ENCODE measurements at regions not wholly inside any gene's neighbourhood (a gene's known extent, or its start where the extent isn't known, plus 50 kb on each side); places are given as distances from the start of the nearest gene placed in this dataset.
"Not testable (repeated sequence)": the region's sequence is repeated elsewhere in the genome, so short reads cannot be mapped to it uniquely, and the experiment has no call there.

GRCh38 chr5:101717721-101718120 lies 578.4 kb downstream of the SLCO4C1 start:
- no peaks in the 10 kb centered on the region for H3K79me2 ChIP-seq
- no peak for TF ChIP-seq CTCF (IDR thresholded peaks at IDR 0.05)

GRCh38 chr5:101716941-101717340 lies 579.1 kb downstream of the SLCO4C1 start:
- no peaks in the 10 kb centered on the region for H3K4me1 ChIP-seq
- no peaks in the 10 kb centered on the region for H3K79me2 ChIP-seq
- no peaks in the 10 kb centered on the region for H3K27me3 ChIP-seq (ENCODE audit: control insufficient read depth, insufficient read depth, low read length)
- no peak overlapping the region for H2AFZ ChIP-seq
- H3K4me3 ChIP-seq (ENCODE audit: low read depth, low read length), result no peak overlapping the region
- H3K36me3 ChIP-seq (ENCODE audit: control insufficient read depth, insufficient read depth, low read length), result no peaks in the 10 kb centered on the region
- H3K4me2 ChIP-seq (ENCODE audit: low read length), result no peak overlapping the region
- no peak overlapping the region for H3K27ac ChIP-seq
- no peak for TF ChIP-seq CTCF (IDR thresholded peaks at IDR 0.05)
- H3K9me3 ChIP-seq (ENCODE audit: control insufficient read depth, low read length), result no peaks in the 10 kb centered on the region
- H3K9ac ChIP-seq, result no peak overlapping the region

More at GRCh38 chr5:101717721-101718120, 578.4 kb downstream of the SLCO4C1 start:
- Histone ChIP-seq H3K4me2 (ENCODE audit: low read length) (no peak overlapping the region), H3K27ac (no peak overlapping the region), H3K4me3 (ENCODE audit: low read depth, low read length) (no peak overlapping the region), H2AFZ (no peak overlapping the region), H3K36me3 (ENCODE audit: control insufficient read depth, insufficient read depth, low read length) (no peaks in the 10 kb centered on the region), H3K9ac (no peak overlapping the region), H3K4me1 (no peaks in the 10 kb centered on the region), H3K27me3 (ENCODE audit: control insufficient read depth, insufficient read depth, low read length) (no peaks in the 10 kb centered on the region), H3K9me3 (ENCODE audit: control insufficient read depth, low read length) (no peaks in the 10 kb centered on the region)

DNA sequence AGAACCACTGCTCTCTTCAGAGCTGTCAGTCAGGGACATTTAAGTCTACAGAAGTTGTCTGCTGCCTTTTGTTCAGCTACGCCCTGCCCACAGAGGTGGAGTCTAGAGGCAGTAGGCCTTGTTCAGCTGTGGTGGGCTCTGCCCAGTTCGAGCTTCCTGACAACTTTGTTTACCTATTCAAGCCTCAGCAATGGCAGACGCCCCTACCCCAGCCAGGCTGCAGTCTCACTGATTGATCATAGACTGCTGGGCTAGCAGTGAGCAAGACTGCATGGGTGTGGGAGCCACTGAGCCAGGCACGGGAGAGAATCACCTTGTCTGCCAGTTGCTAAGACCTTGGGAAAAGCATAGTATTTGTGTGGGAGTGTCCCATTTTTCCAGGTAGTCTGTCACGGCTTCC lies 580.3 kb downstream of the SLCO4C1 start:
- not testable (repeated sequence) for H3K4me3 ChIP-seq (ENCODE audit: low read depth, low read length); H3K4me1 ChIP-seq; H3K9me3 ChIP-seq (ENCODE audit: control insufficient read depth, low read length); H3K79me2 ChIP-seq; H3K36me3 ChIP-seq (ENCODE audit: control insufficient read depth, insufficient read depth, low read length); H2AFZ ChIP-seq; H3K27ac ChIP-seq; H3K27me3 ChIP-seq (ENCODE audit: control insufficient read depth, insufficient read depth, low read length); H3K4me2 ChIP-seq (ENCODE audit: low read length); H3K9ac ChIP-seq

DNA sequence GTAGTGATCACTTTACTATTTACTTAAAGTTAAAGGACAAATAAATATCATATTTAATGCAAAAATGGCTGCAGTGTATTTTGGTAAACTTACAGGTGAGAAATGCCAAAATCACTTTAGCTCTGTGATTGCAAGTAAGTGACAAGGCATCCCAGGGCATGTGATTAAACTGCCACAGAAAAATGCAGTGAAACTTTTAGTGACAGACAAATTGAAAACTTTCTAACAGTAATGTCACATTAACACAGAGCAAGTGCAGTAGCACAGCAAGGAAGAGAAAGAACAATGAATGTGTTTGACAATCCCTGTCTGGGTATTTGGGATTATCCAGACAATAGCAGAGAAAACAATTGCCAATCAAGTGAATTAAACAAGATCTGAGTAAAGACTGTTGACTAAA lies 606.8 kb downstream of the SLCO4C1 start:
- Histone ChIP-seq H3K36me3 (ENCODE audit: control insufficient read depth, insufficient read depth, low read length) (no peaks in the 10 kb centered on the region), H3K27ac (no peak overlapping the region), H3K9me3 (ENCODE audit: control insufficient read depth, low read length) (no peaks in the 10 kb centered on the region), H3K4me3 (ENCODE audit: low read depth, low read length) (no peak overlapping the region), H3K4me1 (no peaks in the 10 kb centered on the region), H3K27me3 (ENCODE audit: control insufficient read depth, insufficient read depth, low read length) (no peaks in the 10 kb centered on the region), H3K79me2 (no peaks in the 10 kb centered on the region), H2AFZ (no peak overlapping the region), H3K4me2 (ENCODE audit: low read length) (no peak overlapping the region), H3K9ac (no peak overlapping the region)
- TF ChIP-seq CTCF (IDR thresholded peaks at IDR 0.05), result no peak

DNA sequence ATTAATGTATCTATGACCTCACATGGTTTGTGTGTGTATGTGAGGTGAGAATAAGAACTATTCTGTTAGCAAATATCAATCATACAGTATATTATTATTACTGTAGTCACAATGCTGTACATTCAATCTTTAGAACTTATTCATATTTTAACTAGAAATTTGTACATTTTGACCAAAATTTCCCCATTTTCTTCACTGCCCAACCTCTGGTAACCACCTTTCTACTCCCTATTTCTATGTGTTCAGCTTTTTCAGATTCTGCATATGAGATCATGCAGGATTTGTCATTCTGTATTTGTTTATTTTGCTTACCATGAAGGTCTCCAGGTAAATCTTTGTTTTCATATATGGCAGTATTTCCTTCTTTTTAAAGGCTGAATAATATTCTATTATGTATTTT lies 607.9 kb downstream of the SLCO4C1 start:
- no peak for TF ChIP-seq CTCF (IDR thresholded peaks at IDR 0.05)
- H2AFZ ChIP-seq, result no peak overlapping the region
- H3K9ac ChIP-seq, result no peak overlapping the region
- H3K27me3 ChIP-seq (ENCODE audit: control insufficient read depth, insufficient read depth, low read length), result no peaks in the 10 kb centered on the region
- no peak overlapping the region for H3K4me2 ChIP-seq (ENCODE audit: low read length)
- no peak overlapping the region for H3K4me3 ChIP-seq (ENCODE audit: low read depth, low read length)
- H3K27ac ChIP-seq, result no peak overlapping the region
- H3K36me3 ChIP-seq (ENCODE audit: control insufficient read depth, insufficient read depth, low read length), result no peaks in the 10 kb centered on the region
- H3K4me1 ChIP-seq, result no peaks in the 10 kb centered on the region
- no peaks in the 10 kb centered on the region for H3K79me2 ChIP-seq
- H3K9me3 ChIP-seq (ENCODE audit: control insufficient read depth, low read length), result no peaks in the 10 kb centered on the region
